Stimulated activated CD4-positive, alpha-beta T cell treated with anti-CD3 and anti-CD28 coated beads, Interleukin-4, amount 100 ng/mL, for 24 hours (primary cell): ENCODE measurements at regions not wholly inside any gene's neighbourhood (a gene's known extent, or its start where the extent isn't known, plus 50 kb on each side); places are given as distances from the start of the nearest gene placed in this dataset.

ENCODE experiments used
- DNase-seq: peaks from one replicate; pipeline ENCODE4 v3.0.0-alpha.2; 2020

- DNase-seq: no peak
Observed at GRCh38 chrX:40449396-40449795, 131.4 kb upstream of the ATP6AP2 start.

- no peak for DNase-seq
Observed at GRCh38 chrX:40448793-40449192, 132.0 kb upstream of the ATP6AP2 start.

DNA sequence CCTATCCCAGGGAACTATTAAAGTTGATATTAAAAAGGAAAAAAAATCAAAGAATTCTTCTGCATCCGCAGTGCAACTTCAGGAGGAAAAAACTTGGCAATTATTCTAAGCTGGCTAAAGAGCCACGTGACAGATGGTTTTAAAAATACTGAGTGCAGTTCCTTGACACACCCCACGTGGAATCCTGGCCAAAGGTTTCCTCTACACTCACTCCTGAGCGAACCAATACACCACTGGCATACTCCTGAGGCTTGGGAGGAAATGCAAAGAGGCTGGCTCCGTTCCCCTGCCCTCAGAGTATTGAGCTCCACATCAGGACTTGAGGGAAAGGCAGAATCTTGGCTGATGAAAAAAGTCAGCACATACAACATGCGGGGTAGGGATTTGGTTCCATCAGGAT lies 133.8 kb upstream of the ATP6AP2 start:
- no peak for DNase-seq

- no peak for DNase-seq
Observed at GRCh38 chrX:40445691-40446090, 135.1 kb upstream of the ATP6AP2 start.

- DNase-seq: no peak
Observed at GRCh38 chrX:40444798-40445496, 135.8 kb upstream of the ATP6AP2 start.

- DNase-seq: no peak
Observed at GRCh38 chrX:40444133-40444532, 136.6 kb upstream of the ATP6AP2 start.

DNA sequence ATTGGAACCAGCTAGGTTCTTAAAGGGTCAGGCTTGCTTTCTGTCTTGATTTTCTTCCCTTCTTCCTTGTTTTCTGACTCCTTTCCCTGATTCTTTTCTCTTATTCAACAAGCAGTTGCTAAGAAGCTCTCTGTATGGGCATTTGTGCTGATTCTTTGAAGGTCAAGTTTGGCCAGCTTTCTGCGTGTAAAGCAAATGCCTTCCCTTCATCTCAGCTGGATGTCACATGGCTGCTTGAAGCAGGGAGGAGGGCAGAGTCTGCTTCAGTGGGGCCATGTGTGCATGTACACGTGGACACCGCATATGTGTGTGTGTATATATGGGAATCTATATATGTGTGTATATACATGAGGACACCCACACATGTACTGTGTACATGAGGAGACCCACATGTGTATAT lies 139.9 kb upstream of the ATP6AP2 start:
- no peak for DNase-seq

DNA sequence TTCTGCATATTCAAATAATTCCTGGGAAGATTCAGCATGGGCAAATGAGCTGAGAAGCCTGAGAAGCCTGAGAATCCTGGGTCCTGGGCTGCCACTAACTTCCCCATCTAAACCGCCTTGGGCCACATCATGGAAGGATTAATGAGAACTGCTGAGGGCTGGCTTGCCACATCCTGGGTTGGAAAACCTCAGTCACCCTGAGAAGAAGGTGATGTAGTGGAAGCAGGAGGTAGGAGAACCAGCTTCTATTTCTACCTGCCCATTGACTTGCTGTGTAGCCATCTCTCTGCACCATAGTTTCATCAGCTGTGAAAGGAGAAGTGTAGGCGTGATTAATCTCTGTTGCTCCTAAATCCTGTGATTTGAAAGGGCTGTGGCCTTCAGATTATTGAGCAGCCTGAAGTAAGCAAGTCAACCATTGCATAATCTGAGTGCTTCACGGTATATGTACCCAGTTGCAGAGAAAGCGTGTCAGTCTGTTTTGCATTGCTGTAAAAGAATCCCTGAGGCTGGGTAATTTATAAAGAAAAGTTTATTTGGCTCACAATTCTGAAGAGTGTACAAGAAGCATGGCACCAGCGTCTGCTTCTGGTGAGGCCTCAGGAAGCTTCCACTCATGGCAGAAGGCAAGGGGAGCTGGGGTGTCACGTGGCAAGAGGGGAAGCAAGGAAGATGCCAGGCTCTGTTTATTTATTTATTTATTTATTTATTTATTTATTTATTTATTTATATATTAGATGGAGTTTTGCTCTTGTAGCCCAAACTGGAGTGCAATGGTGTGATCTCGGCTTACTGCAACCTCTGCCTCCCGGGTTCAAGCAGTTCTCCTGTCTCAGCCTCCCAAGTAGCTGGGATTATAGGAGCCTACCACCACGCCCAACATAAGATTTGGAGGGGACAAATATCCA lies 140.9 kb upstream of the ATP6AP2 start:
- DNase-seq: no peak

- DNase-seq: no peak
Observed at GRCh38 chrX:40437348-40437747, 143.4 kb upstream of the ATP6AP2 start.

DNA sequence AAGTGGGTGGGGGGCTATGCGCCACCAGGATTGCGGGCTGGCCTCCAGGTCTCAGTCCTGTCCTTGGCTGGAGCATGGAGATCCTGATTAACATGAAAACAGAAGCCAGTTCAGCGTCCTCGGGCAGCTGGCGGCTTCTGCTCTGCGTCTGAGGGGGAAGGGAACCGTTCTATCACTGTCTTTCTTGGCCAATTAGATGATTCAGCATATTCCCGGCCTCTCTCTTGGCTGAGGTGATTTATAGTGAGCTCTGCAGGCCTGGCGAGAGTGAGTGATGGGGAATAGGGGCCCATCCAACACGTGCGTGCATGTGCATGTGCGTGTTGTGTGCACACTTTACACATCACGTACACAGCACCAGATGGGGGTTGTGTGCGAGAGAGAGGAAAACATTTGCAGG lies 145.8 kb upstream of the ATP6AP2 start:
- no peak for DNase-seq

GRCh38 chrX:40434443-40434842 lies 146.3 kb upstream of the ATP6AP2 start:
- DNase-seq: no peak

DNA sequence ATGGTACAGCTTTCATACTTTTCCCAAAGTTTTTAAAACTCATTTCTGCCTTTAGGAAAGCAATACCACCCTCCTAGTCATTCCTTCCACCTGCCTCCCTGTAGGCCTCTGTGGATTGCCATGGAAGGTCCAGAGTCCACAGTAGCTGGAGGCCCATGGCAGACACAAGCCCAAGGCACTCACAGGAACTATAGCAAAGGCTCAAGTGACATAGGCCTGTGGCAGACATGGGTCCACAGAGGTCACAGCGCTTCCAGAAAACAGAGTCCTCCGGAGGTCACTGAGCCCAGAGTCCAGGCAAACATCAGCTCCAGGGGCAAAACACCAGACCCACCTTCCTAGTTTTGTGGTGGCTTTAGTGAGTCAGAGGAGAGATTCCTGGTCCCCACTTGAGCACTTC lies 147.6 kb upstream of the ATP6AP2 start:
- DNase-seq: no peak

GRCh38 chrX:40424259-40424658 lies 156.5 kb upstream of the ATP6AP2 start:
- no peak for DNase-seq

DNA sequence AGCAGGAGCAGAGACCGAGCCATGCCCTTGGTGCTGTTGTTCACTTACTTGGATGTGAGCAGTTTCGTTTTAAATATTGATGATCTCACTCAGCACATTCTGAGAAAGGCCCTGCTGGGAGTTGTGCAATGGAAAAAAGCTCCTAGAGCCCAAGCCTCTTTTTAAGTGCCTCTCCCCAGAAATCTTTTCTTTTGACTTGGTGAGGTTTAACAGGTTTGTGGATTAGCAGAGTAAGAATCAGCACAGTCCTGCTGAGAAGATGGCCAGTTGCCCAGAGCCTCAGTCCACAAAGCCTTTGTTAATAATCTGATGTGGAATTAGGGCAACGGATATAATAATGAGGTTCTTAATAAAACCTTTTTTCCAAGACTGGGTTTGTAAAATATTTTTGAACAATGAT lies 157.5 kb upstream of the ATP6AP2 start:
- no peak for DNase-seq

DNA sequence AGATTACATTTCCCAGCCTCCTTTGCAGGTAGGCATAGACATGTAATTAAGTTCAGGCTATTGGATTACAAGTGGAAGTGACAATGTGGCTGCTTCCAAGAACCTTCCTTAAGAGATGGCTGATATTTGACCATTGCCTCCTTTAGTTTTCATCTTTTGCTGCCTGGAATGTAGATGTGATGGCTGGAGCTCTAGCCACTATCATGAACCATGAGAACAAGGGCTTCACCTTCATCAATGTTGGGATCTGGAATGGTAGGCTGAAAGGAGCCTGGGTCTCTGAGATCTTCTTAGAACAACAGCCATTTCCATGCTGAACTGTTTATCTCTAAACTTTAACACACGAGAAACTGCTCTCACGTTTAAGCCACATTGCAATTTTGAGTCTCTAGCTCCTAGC lies 158.7 kb upstream of the ATP6AP2 start:
- DNase-seq: no peak

GRCh38 chrX:40420899-40421729 lies 159.7 kb upstream of the ATP6AP2 start:
- DNase-seq: no peak

DNA sequence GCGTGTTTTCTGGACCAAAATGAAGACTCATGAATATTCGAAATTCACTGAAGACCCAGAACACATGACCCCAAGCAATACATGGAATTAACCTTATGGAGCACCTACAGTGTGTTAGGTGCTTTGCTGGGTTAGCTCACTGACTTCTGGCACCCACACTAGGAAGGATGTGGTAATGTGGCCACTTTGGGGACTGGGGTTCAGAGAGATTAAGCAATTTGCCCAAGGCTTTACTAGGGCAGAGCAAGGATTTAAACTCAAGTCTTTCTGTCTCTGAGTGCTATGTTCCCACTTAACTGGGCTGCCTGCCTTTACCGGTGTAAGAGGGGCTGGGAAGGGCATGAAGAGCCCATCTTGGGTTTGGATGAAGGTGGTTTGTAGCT lies 162.0 kb upstream of the ATP6AP2 start:
- DNase-seq: no peak

DNA sequence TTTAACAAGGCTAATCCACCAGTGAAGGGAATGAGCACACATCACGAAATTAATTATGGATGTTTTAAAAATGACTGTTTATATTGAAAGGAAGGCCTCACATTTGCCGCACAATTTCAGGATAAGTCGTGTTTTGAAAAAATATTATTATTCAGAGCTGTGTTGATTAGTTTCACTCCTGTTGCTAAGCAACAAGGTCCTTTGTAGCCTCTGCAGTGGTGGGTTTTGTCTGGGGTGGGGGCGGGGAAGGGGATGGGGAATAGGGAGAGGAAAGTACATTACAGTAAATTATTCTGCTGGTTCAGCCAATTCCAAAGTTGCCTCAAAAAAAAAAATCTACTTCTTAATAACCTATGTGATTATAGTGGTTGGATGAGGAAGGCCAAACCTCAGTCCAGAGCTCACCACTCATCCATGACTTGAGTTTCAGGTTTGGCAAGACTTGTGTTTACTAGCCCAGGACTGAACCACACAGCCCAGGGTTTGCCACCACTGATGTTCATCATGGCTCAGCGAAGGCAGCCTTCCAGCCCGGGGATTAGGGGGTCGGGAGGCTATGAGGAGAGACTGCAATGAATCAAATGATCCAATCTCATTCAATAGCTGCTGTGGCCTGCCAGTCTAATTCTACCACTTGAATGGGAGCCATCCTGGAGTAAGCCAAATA lies 162.5 kb upstream of the ATP6AP2 start:
- no peak for DNase-seq

DNA sequence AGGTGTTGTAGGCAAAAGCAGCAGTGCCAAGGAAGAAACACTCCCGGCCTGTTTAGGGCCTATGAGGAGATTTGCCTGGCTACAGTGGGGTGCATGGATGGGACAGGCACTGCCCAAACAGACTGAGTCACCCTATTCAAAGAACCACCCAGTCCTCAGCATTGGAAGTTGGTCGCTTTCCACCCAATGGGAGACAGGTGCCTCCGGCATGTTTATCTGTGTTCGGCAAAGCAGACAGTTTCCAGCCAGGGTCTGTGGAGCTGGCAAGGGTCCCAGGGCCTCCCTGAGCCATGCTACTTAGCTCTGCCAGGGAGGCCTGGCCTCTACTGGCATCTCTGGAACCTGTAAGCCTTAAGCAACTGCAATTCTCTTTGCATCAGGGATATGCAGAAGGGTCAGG lies 165.1 kb upstream of the ATP6AP2 start:
- no peak for DNase-seq

DNA sequence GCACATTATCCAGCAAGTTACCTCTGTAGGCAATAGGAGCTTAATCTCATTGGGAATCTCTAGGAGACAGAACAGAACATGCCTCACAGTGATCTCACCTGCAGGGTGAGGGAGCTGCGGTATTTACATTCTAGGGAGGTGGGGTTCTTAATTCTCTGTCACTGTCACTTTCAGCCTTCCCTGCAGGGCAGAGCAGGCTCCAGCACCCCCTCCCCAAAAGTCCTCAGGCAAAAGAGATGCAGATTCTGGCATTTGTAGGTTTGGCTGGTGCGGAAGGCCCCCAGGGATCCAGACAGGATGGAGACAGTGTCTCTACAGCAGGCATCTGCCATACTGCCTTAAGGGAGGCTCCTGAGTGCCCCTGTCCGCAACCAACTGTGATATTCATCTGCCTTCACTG lies 166.4 kb upstream of the ATP6AP2 start:
- no peak for DNase-seq

DNA sequence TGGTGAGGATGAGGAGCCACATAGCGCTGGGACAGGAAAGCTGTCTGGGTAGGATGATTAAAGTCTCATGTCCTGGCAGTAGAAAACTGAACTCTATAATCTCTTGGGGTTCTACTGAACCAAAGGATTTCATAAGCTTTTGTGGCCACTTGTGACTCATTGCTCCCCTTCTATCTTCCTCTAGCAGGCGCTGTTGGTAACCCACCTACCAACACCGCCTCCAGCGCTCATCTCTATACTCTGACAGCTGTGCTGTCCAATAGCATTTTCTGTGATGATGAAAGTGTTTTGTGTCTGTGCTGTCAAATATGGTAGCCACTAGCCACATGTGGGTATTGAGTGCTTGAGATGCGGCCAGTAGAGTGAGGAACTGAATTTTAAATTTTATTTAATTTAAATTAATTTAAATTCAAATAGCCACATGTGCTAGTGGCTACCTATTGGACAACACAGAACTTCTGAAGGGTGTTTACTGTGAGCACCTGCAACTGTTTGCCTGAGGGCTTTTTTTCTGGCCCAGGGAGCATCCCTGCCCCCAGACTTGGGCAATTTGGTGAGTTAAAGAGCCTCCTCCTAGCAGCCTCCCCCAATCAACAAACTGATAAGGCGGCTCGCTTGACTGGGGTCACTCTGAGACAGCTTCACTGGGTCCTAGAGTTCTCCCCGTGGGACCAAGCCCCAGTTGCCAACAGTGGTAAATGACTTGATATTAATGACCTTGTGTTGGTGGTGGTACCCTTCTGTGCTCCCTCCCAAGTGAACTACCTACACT lies 169.2 kb upstream of the ATP6AP2 start:
- DNase-seq: no peak

- no peak for DNase-seq
Observed at GRCh38 chrX:40410859-40411258, 169.9 kb upstream of the ATP6AP2 start.
